HCT116 (cell line): ENCODE measurements at regions not wholly inside any gene's neighbourhood (a gene's known extent, or its start where the extent isn't known, plus 50 kb on each side); places are given as distances from the start of the nearest gene placed in this dataset.

Experiments used
- ATAC-seq: fragments of 200-7000 bp; cut with Tn5 transposase; 2 replicates; pipeline ENCODE4 v1.9.1; 2020; ENCODE audit warnings: mild to moderate bottlenecking, moderate library complexity
- BruUV-seq: library from RNA; stranded (reverse); fragments of 400-500 nt; replicated peaks from 2 replicates; lab custom pipeline; 2021; lab: Mats Ljungman, UMichigan
- CTCF ChIA-PET: fragments of 300-600 bp; sonication (Branson Sonifier 250); formaldehyde crosslinking; loops from one replicate; lab custom pipeline; 2021; ENCODE audit warnings: antibody characterized with exemption; lab: Charles Lee
- POLR2A ChIA-PET: fragments of 300-600, 350-600 bp; sonication (Branson Sonifier 250); formaldehyde crosslinking; loops from one replicate; lab custom pipeline; 2021; ENCODE audit warnings: antibody characterized with exemption; lab: Charles Lee
- RAD21 ChIA-PET, 2 experiments: fragments of 300-600 bp; sonication (Branson Sonifier 250); formaldehyde crosslinking; loops; one replicate each; lab custom pipeline; 2023; ENCODE audit warnings: low total read pairs in 2 of 2; ENCODE audit not compliant: uncharacterized antibody in 2 of 2, unreplicated experiment in 2 of 2, low non-redundant PET in 1 of 2; lab: Charles Lee
- DNase-seq: peaks from one replicate; pipeline ENCODE4 v3.0.0-alpha.2; 2010; ENCODE audit warnings: low read depth, low spot score
- H2AFZ ChIP-seq: fragments of 200-600 bp; shearing (Covaris generic), sonication (generic); 2 replicates; pipeline ENCODE4 v1.6.1; 2017; ENCODE audit warnings: low read depth, mixed run types, mixed read lengths, antibody characterized with exemption, low read length; ENCODE audit not compliant: poor library complexity, severe bottlenecking
- H3K27ac ChIP-seq: 2 replicates; pipeline ENCODE4 v1.5.1; 2012; ENCODE audit warnings: low read depth, low read length
- H3K27me3 ChIP-seq: fragments of 200-600 bp; sonication (generic); 2 replicates; pipeline ENCODE4 v1.6.1; 2016; ENCODE audit warnings: mixed run types, low read length, mixed read lengths; ENCODE audit not compliant: insufficient read depth
- H3K36me3 ChIP-seq, 2 experiments: fragments of 200-500 bp in 1 of 2; fragments of 200-600 bp in 1 of 2; sonication (Bioruptor generic) in 1 of 2; sonication (generic) in 1 of 2; 2 replicates each; pipeline versions ENCODE4 v1.5.1 to v1.6.1; 2014 to 2016; ENCODE audit warnings: low read length in 2 of 2, inconsistent platforms in 1 of 2, mixed read lengths in 1 of 2, mixed run types in 1 of 2; ENCODE audit not compliant: insufficient read depth in 2 of 2, control insufficient read depth in 1 of 2
- H3K4me1 ChIP-seq, 2 experiments: fragments of 200-600 bp in 1 of 2; sonication (generic) in 1 of 2; 2 replicates each; pipeline versions ENCODE4 v1.5.1 to v1.6.1; 2012 to 2017; ENCODE audit warnings: low read length in 2 of 2, inconsistent platforms in 1 of 2, mild to moderate bottlenecking in 1 of 2, mixed read lengths in 1 of 2, mixed run types in 1 of 2, moderate library complexity in 1 of 2; ENCODE audit not compliant: insufficient read depth in 2 of 2, control insufficient read depth in 1 of 2
- H3K4me2 ChIP-seq: fragments of 200-600 bp; sonication (generic); 2 replicates; pipeline ENCODE4 v1.6.1; 2017; ENCODE audit warnings: mixed run types, low read length, mixed read lengths
- H3K4me3 ChIP-seq, 2 experiments: fragments of 200-600 bp in 1 of 2; sonication (generic) in 1 of 2; replicated peaks in 1 of 2; 2 replicates each; pipeline ENCODE4 v1.5.1; 2011 to 2016; ENCODE audit warnings: low read length in 2 of 2, control low read depth in 1 of 2, low read depth in 1 of 2, mild to moderate bottlenecking in 1 of 2, mixed read lengths in 1 of 2, mixed run types in 1 of 2
- H3K79me2 ChIP-seq: fragments of 200-600 bp; sonication (generic); 2 replicates; pipeline ENCODE4 v1.6.1; 2017; ENCODE audit warnings: mild to moderate bottlenecking, mixed run types, low read length, moderate library complexity, mixed read lengths; ENCODE audit not compliant: insufficient read depth
- H3K9ac ChIP-seq: fragments of 200-600 bp; sonication (generic); 2 replicates; pipeline ENCODE4 v1.6.1; 2016; ENCODE audit warnings: low read length, mixed read lengths
- H3K9me2 ChIP-seq: fragments of 200-600 bp; sonication (generic), shearing (Covaris generic); 2 replicates; pipeline ENCODE4 v1.6.1; 2017; ENCODE audit warnings: mixed run types, mild to moderate bottlenecking, moderate library complexity; ENCODE audit not compliant: insufficient read depth
- H3K9me3 ChIP-seq, 2 experiments: fragments of 200-500 bp in 1 of 2; fragments of 200-600 bp in 1 of 2; sonication (Bioruptor generic) in 1 of 2; sonication (generic) in 1 of 2; 2 replicates each; pipeline ENCODE4 v1.6.1; 2014 to 2017; ENCODE audit warnings: low read length in 2 of 2, mixed read lengths in 2 of 2, inconsistent platforms in 1 of 2, low read depth in 1 of 2, mild to moderate bottlenecking in 1 of 2, mixed run types in 1 of 2, moderate library complexity in 1 of 2; ENCODE audit not compliant: control insufficient read depth in 1 of 2, insufficient read depth in 1 of 2
- H4K20me1 ChIP-seq: fragments of 200-600 bp; sonication (generic), shearing (Covaris generic); 2 replicates; pipeline ENCODE4 v1.6.1; 2017; ENCODE audit warnings: mixed run types, mild to moderate bottlenecking, moderate library complexity; ENCODE audit not compliant: insufficient read depth
- ATF3 ChIP-seq: IDR thresholded peaks from 2 replicates; pipeline ENCODE4 v1.6.1; 2012
- CTCF ChIP-seq, 3 experiments: fragments of 200-600 bp in 1 of 3; sonication (generic) in 1 of 3; IDR thresholded peaks in 2 of 3; conservative IDR thresholded peaks in 1 of 3; 2 replicates each; pipeline ENCODE4 v1.5.1; 2012 to 2017; ENCODE audit warnings: low read depth in 2 of 3, low read length in 2 of 3, antibody characterized with exemption in 1 of 3, borderline replicate concordance in 1 of 3, control low read depth in 1 of 3, mild to moderate bottlenecking in 1 of 3, mixed read lengths in 1 of 3, mixed run types in 1 of 3, moderate library complexity in 1 of 3; ENCODE audit not compliant: insufficient read depth in 1 of 3
- EGR1 ChIP-seq: IDR thresholded peaks from 2 replicates; pipeline ENCODE4 v1.6.1; 2012; ENCODE audit warnings: low read depth
- ELF1 ChIP-seq: IDR thresholded peaks from 2 replicates; pipeline ENCODE4 v1.6.1; 2012; ENCODE audit warnings: low read depth, borderline replicate concordance
- EZH2 ChIP-seq: fragments of 200-600 bp; sonication (generic); IDR thresholded peaks from 2 replicates; pipeline ENCODE4 v1.6.1; 2017; ENCODE audit warnings: antibody characterized with exemption, mixed run types
- FOSL1 ChIP-seq: IDR thresholded peaks from 2 replicates; pipeline ENCODE4 v1.6.1; 2012; ENCODE audit warnings: low read depth
- JUND ChIP-seq: IDR thresholded peaks from 2 replicates; pipeline ENCODE4 v1.6.1; 2012
- MAX ChIP-seq: IDR thresholded peaks from 2 replicates; pipeline ENCODE4 v1.6.1; 2012
- POLR2A ChIP-seq: IDR thresholded peaks from 2 replicates; pipeline ENCODE4 v1.7.0; 2011; ENCODE audit warnings: borderline replicate concordance; ENCODE audit not compliant: insufficient read depth, insufficient read length; ENCODE audit errors: extremely low read depth
- POLR2AphosphoS5 ChIP-seq: IDR thresholded peaks from 2 replicates; pipeline ENCODE4 v1.6.1; 2011; ENCODE audit warnings: mild to moderate bottlenecking, low read depth, low read length, moderate library complexity
- RAD21 ChIP-seq: IDR thresholded peaks from 2 replicates; pipeline ENCODE4 v1.6.1; 2012; ENCODE audit warnings: low read depth, mild to moderate bottlenecking
- REST ChIP-seq: IDR thresholded peaks from 2 replicates; pipeline ENCODE4 v1.6.1; 2012; ENCODE audit warnings: low read depth
- SIN3A ChIP-seq: IDR thresholded peaks from 2 replicates; pipeline ENCODE4 v1.6.1; 2012; ENCODE audit warnings: low read depth
- SP1 ChIP-seq: IDR thresholded peaks from 2 replicates; pipeline ENCODE4 v1.6.1; 2012; ENCODE audit warnings: low read depth
- SRF ChIP-seq: IDR thresholded peaks from 2 replicates; pipeline ENCODE4 v1.6.1; 2012; ENCODE audit warnings: low read depth
- TCF7L2 ChIP-seq: IDR thresholded peaks from 2 replicates; pipeline ENCODE4 v1.7.0; 2011; ENCODE audit warnings: borderline replicate concordance, inconsistent platforms; ENCODE audit not compliant: insufficient read depth, insufficient read length; ENCODE audit errors: extremely low read depth
- YY1 ChIP-seq: IDR thresholded peaks from 2 replicates; pipeline ENCODE4 v1.6.1; 2011; ENCODE audit warnings: low read length, low read depth, moderate library complexity, mild to moderate bottlenecking; ENCODE audit not compliant: insufficient replicate concordance; ENCODE audit errors: extremely low read depth
- ZFX ChIP-seq: fragments of 450-650 bp; IDR thresholded peaks from 2 replicates; pipeline ENCODE4 v1.6.1; 2017
- ZNF274 ChIP-seq: fragments of 200-500 bp; sonication (Bioruptor generic); IDR thresholded peaks from 2 replicates; pipeline ENCODE4 v1.6.1; 2014; ENCODE audit warnings: mild to moderate bottlenecking, low read depth, low read length, inconsistent platforms
- intact Hi-C: fragments of 100-400 bp; cut with micrococcal nuclease; formaldehyde crosslinking; loops from 2 replicates; pipeline ENCODE4 v1.10.0; 2022

- TF ChIP-seq EGR1 (no peak), ATF3 (no peak)
Measured at GRCh38 chr7:15801551-15801950, 115.1 kb upstream of the MEOX2 start (continued).

GRCh38 chr7:15801041-15801440 is 114.6 kb upstream of the MEOX2 start:
- POLR2A ChIA-PET = no interaction called here
- Histone ChIP-seq H3K9me2 (no peaks in the 10 kb centered on the region), H4K20me1 (no peaks in the 10 kb centered on the region), H2AFZ (no peak overlapping the region), H3K4me3 (no peak overlapping the region), H3K9ac (no peak overlapping the region), H3K27me3 (no peaks in the 10 kb centered on the region), H3K27ac (no peak overlapping the region), H3K4me2 (no peak overlapping the region), H3K4me1 (no peaks in the 10 kb centered on the region), H3K36me3 (no peaks in the 10 kb centered on the region), H3K9me3 (no peaks in the 10 kb centered on the region), H3K79me2 (no peaks in the 10 kb centered on the region)
- BruUV-seq = no TSS peak
- CTCF ChIA-PET = no interaction called here
- RAD21 ChIA-PET = no interaction called here
- DNase-seq (no peak), ATAC-seq (no peak)
- intact Hi-C loops = no loop called here
- TF ChIP-seq ELF1 (no peak), REST (no peak), FOSL1 (no peak), SP1 (no peak), EGR1 (no peak), ZNF274 (no peak), POLR2A (no peak), POLR2AphosphoS5 (no peak), SRF (no peak), YY1 (no peak), SIN3A (no peak), CTCF (IDR thresholded peaks at IDR 0.05 in 2 of 3, conservative IDR thresholded peaks at IDR 0.05 in 1 of 3; ENCODE audit: borderline replicate concordance in 1 of 3, insufficient read depth in 1 of 3, low read depth in 2 of 3, low read length in 2 of 3) (no peak), RAD21 (no peak), ATF3 (no peak), ZFX (no peak), EZH2 (no peak), TCF7L2 (no peak), MAX (no peak), JUND (no peak)
